ENCODE measurements at regions not wholly inside any gene's neighbourhood (a gene's known extent, or its start where the extent isn't known, plus 50 kb on each side); places are given as distances from the start of the nearest gene placed in this dataset.

DNA sequence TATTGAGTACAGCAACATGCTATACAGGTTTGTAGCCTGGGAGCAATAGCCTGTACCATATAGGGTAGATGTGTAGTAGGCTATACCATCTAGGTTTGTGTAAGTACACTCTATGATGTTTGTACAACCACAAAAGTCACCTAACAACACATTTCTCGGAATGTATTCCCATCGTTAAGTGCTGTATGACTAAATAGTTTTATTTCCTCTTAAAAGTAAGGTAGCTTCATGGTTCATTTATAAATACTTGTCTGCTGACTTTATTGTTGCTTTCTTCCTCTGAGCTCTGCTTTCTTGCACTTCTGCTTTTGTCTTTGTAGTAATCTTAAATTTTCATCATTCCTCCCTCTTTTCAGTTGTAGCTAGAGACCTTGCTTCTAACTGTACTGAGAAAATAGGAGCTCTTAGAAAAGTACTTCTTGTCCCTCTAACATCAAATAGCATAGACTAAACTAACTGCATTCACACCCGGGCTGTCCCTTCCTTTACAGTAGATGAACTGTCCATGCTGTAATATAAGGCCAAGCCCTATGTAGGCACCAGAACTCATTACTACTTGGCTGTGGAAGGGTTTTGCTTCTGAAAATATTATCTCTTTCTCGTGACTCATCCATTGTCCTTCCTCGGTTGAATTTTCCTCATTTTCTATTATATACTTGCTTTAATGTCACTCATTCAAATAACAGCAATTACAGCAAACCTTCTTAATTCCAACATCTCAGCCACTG is 55.4 kb upstream of the FAM3C start:
- no peak for DNase-seq (ENCODE audit: low read depth)
- H3K4me3 ChIP-seq (ENCODE audit: low read depth, low read length) = no peak overlapping the region
- TF ChIP-seq, protein P1, sequence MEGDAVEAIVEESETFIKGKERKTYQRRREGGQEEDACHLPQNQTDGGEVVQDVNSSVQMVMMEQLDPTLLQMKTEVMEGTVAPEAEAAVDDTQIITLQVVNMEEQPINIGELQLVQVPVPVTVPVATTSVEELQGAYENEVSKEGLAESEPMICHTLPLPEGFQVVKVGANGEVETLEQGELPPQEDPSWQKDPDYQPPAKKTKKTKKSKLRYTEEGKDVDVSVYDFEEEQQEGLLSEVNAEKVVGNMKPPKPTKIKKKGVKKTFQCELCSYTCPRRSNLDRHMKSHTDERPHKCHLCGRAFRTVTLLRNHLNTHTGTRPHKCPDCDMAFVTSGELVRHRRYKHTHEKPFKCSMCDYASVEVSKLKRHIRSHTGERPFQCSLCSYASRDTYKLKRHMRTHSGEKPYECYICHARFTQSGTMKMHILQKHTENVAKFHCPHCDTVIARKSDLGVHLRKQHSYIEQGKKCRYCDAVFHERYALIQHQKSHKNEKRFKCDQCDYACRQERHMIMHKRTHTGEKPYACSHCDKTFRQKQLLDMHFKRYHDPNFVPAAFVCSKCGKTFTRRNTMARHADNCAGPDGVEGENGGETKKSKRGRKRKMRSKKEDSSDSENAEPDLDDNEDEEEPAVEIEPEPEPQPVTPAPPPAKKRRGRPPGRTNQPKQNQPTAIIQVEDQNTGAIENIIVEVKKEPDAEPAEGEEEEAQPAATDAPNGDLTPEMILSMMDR (IDR thresholded peaks at IDR 0.05; ENCODE audit: low read depth, low read length, missing control alignments) = no peak

GRCh38 chr7:121450631-121451198 is 54.6 kb upstream of the FAM3C start:
- TF ChIP-seq, protein P1 (IDR thresholded peaks at IDR 0.05; ENCODE audit: low read depth, low read length, missing control alignments) = no peak
- no peak overlapping the region for H3K4me3 ChIP-seq (ENCODE audit: low read depth, low read length)
- no peak for DNase-seq (ENCODE audit: low read depth)

GRCh38 chr7:121449735-121450240 is 53.7 kb upstream of the FAM3C start:
- DNase-seq (ENCODE audit: low read depth) = no peak
- TF ChIP-seq, protein P1 (IDR thresholded peaks at IDR 0.05; ENCODE audit: low read depth, low read length, missing control alignments) = no peak

DNA sequence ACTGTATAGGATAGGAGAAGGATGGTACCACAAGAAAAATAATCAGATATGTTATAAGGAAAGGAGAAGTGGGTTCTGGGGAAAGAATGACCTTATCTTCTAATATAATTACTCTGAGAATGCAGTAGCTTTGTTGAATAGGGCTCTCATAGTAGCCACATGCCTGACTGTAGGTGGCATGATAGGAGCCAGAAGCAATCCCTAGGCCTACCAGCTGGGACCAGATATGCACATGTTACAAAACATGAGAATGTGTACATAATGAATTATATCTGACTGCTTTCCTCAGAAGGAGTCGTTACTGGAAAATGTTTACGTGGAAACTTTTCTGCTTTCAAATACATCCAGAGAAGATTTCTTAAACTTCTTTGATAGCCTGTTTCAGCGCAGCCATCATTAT is 53.2 kb upstream of the FAM3C start:
- H3K4me3 ChIP-seq (ENCODE audit: low read depth, low read length) = no peak overlapping the region
- TF ChIP-seq, protein P1 (IDR thresholded peaks at IDR 0.05; ENCODE audit: low read depth, low read length, missing control alignments) = no peak
- DNase-seq (ENCODE audit: low read depth) = no peak

More at GRCh38 chr7:121449735-121450240, 53.7 kb upstream of the FAM3C start:
- H3K4me3 ChIP-seq (ENCODE audit: low read depth, low read length) = no peak overlapping the region

DNA sequence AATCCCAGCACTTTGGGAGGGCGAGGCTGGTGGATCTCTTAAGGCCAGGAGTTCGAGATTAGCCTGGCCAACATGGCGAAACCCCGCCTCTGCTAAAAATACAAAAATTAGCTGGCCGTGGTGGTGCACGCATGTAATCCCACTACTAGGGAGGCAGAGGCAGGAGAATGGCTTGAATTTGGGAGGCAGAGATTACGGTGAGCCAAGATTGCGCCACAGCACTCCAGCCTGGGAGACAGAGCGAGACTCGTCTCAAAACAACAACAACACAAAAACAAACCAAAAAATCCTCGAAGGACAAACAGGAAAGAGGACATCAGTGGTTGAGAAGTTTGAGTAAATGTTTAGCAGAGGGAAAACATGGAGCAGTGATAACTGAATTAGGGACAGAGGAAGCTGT is 52.3 kb upstream of the FAM3C start:
- no peak overlapping the region for H3K4me3 ChIP-seq (ENCODE audit: low read depth, low read length)
- no peak for DNase-seq (ENCODE audit: low read depth)
- TF ChIP-seq, protein P1 (IDR thresholded peaks at IDR 0.05; ENCODE audit: low read depth, low read length, missing control alignments) = no peak

GRCh38 chr7:121447911-121448300 is 51.8 kb upstream of the FAM3C start:
- TF ChIP-seq, protein P1 (IDR thresholded peaks at IDR 0.05; ENCODE audit: low read depth, low read length, missing control alignments) = no peak
- no peak overlapping the region for H3K4me3 ChIP-seq (ENCODE audit: low read depth, low read length)
- DNase-seq (ENCODE audit: low read depth) = no peak

All from GM12864 (cell line).